ENCODE measurements at regions not wholly inside any gene's neighbourhood (a gene's known extent, or its start where the extent isn't known, plus 50 kb on each side); places are given as distances from the start of the nearest gene placed in this dataset.

DNA sequence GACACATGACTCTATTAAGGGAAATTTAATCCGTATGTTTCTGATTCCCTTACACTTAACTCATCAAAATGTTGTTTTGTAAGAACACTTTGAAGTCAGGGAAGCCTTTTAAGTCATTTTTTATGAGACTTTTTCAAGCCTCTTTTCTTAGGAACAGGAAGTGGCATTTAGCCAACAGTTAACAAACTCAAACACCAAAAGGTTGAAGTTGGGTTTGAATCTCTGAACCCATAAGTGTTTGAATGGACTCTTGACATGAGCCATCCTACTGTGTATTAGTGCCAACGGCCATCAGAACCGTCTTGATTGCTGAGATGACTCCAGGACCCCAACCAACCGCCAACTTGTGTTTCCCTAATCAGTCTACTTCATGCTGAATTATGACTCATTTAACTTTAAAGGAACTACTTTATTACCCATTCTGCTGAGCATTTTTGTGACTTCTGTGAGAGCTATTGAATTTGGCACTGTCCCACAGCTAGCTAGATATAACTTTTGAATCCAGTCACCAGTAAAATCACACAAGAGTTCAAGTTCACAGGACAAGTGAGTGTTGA lies 209.1 kb upstream of the FAT1 start (continued):
- no peak for TF ChIP-seq CHD7 (IDR thresholded peaks at IDR 0.05; ENCODE audit: insufficient replicate concordance, low read length)

All from H1 (cell line).